ENCODE measurements at regions not wholly inside any gene's neighbourhood (a gene's known extent, or its start where the extent isn't known, plus 50 kb on each side); places are given as distances from the start of the nearest gene placed in this dataset.

DNA sequence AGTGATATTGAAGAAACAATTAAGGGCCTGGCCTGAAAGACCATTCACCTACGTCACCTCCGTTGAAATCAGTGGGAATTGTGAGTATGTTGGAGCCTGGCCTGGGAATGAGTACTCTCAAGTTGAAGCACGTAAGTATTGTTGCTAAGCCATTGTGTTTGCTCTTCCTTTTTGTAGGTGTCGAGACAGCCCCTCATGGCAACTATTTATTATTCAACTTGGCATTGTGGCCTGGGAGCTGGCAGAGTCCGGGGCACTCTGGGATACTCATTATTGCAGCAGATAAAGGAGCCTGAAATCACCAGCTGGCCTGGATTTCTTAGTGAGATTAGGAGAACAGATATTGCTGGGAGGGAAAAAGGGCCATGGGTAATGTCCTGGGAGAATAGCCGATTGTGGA is 147.4 kb downstream of the C12orf75 start:
- TF ChIP-seq, protein P1, sequence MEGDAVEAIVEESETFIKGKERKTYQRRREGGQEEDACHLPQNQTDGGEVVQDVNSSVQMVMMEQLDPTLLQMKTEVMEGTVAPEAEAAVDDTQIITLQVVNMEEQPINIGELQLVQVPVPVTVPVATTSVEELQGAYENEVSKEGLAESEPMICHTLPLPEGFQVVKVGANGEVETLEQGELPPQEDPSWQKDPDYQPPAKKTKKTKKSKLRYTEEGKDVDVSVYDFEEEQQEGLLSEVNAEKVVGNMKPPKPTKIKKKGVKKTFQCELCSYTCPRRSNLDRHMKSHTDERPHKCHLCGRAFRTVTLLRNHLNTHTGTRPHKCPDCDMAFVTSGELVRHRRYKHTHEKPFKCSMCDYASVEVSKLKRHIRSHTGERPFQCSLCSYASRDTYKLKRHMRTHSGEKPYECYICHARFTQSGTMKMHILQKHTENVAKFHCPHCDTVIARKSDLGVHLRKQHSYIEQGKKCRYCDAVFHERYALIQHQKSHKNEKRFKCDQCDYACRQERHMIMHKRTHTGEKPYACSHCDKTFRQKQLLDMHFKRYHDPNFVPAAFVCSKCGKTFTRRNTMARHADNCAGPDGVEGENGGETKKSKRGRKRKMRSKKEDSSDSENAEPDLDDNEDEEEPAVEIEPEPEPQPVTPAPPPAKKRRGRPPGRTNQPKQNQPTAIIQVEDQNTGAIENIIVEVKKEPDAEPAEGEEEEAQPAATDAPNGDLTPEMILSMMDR (IDR thresholded peaks at IDR 0.05): no peak
- TF ChIP-seq POLR2A (IDR thresholded peaks at IDR 0.05): no peak
